ENCODE measurements at regions not wholly inside any gene's neighbourhood (a gene's known extent, or its start where the extent isn't known, plus 50 kb on each side); places are given as distances from the start of the nearest gene placed in this dataset.

- Histone ChIP-seq H3K4ac (ENCODE audit: low read depth, low read length) (no peak overlapping the region), H3K36me3 (ENCODE audit: control insufficient read depth in 1 of 2, insufficient read depth in 2 of 2, low read length in 2 of 2) (no peaks in the 10 kb centered on the region), H2AFZ (ENCODE audit: insufficient read depth, low read length, poor library complexity) (no peak overlapping the region), H3K79me2 (ENCODE audit: control insufficient read depth, insufficient read depth, low read length, poor library complexity) (no peaks in the 10 kb centered on the region), H2BK120ac (ENCODE audit: insufficient read depth, low read length, poor library complexity) (no peak overlapping the region), H4K91ac (ENCODE audit: low read depth, low read length) (no peak overlapping the region), H3K23ac (ENCODE audit: low read length) (no peak overlapping the region), H3K9me3 (ENCODE audit: insufficient read depth, low read depth, low read length) (no peaks in the 10 kb centered on the region), H3K27me3 (ENCODE audit: insufficient read depth, low read length) (no peaks in the 10 kb centered on the region), H3K4me1 (ENCODE audit: control insufficient read depth in 1 of 2, insufficient read depth in 2 of 2, low read length in 2 of 2) (no peaks in the 10 kb centered on the region), H4K8ac (ENCODE audit: low read depth, low read length) (no peak overlapping the region), H3K4me2 (ENCODE audit: low read length) (no peak overlapping the region), H2AK5ac (ENCODE audit: low read length) (no peak overlapping the region), H3K79me1 (ENCODE audit: low read length) (no peaks in the 10 kb centered on the region), H3K14ac (ENCODE audit: low read length) (no peak overlapping the region), H2BK5ac (ENCODE audit: low read depth, low read length, poor library complexity) (no peak overlapping the region), H4K12ac (ENCODE audit: low read depth, low read length) (no peak overlapping the region), H3K9ac (ENCODE audit: low read length) (no peak overlapping the region), H2BK12ac (ENCODE audit: low read length) (no peak overlapping the region), H3K18ac (ENCODE audit: low read length) (no peak overlapping the region), H3K4me3 (ENCODE audit: low read depth, low read length) (no peak overlapping the region), H3K27ac (ENCODE audit: low read depth, low read length) (no peak overlapping the region)
- no CpG with 5 or more reads among the region's 5 CpGs for WGBS (ENCODE audit: extremely low coverage, insufficient coverage, insufficient read length)
- DNase-seq = no peak
Measured at GRCh38 chr15:93488296-93488713, 399.3 kb upstream of the RGMA start.

GRCh38 chr15:93486407-93487117, 397.6 kb upstream of the RGMA start:
- WGBS (ENCODE audit: extremely low coverage, insufficient coverage, insufficient read length) = no CpG with 5 or more reads among the region's 13 CpGs

GRCh38 chr15:93485438-93486327, 396.7 kb upstream of the RGMA start:
- no peak overlapping the region for H3K4me3 ChIP-seq (ENCODE audit: low read depth, low read length)
- no peak overlapping the region for H2BK12ac ChIP-seq (ENCODE audit: low read length)
- no peak overlapping the region for H4K91ac ChIP-seq (ENCODE audit: low read depth, low read length)
- no peak overlapping the region for H2BK5ac ChIP-seq (ENCODE audit: low read depth, low read length, poor library complexity)
- DNase-seq = no peak
- H3K27me3 ChIP-seq (ENCODE audit: insufficient read depth, low read length) = no peaks in the 10 kb centered on the region
- no peaks in the 10 kb centered on the region for H3K4me1 ChIP-seq (ENCODE audit: control insufficient read depth in 1 of 2, insufficient read depth in 2 of 2, low read length in 2 of 2)
- no peak overlapping the region for H3K27ac ChIP-seq (ENCODE audit: low read depth, low read length)
- no peak overlapping the region for H3K9ac ChIP-seq (ENCODE audit: low read length)
- H2AFZ ChIP-seq (ENCODE audit: insufficient read depth, low read length, poor library complexity) = no peak overlapping the region
- no peak overlapping the region for H2AK5ac ChIP-seq (ENCODE audit: low read length)
- H3K9me3 ChIP-seq (ENCODE audit: insufficient read depth, low read depth, low read length) = no peaks in the 10 kb centered on the region
- no peak overlapping the region for H3K14ac ChIP-seq (ENCODE audit: low read length)
- no peak overlapping the region for H3K23ac ChIP-seq (ENCODE audit: low read length)
- no peak overlapping the region for H4K8ac ChIP-seq (ENCODE audit: low read depth, low read length)
- no CpG with 5 or more reads among the region's 11 CpGs for WGBS (ENCODE audit: extremely low coverage, insufficient coverage, insufficient read length)
- H3K18ac ChIP-seq (ENCODE audit: low read length) = no peak overlapping the region
- no peak overlapping the region for H2BK120ac ChIP-seq (ENCODE audit: insufficient read depth, low read length, poor library complexity)
- no peaks in the 10 kb centered on the region for H3K79me2 ChIP-seq (ENCODE audit: control insufficient read depth, insufficient read depth, low read length, poor library complexity)
- no peak overlapping the region for H3K4ac ChIP-seq (ENCODE audit: low read depth, low read length)
- H3K79me1 ChIP-seq (ENCODE audit: low read length) = no peaks in the 10 kb centered on the region
- H4K12ac ChIP-seq (ENCODE audit: low read depth, low read length) = no peak overlapping the region
- no peaks in the 10 kb centered on the region for H3K36me3 ChIP-seq (ENCODE audit: control insufficient read depth in 1 of 2, insufficient read depth in 2 of 2, low read length in 2 of 2)
- H3K4me2 ChIP-seq (ENCODE audit: low read length) = no peak overlapping the region

More at GRCh38 chr15:93486407-93487117, 397.6 kb upstream of the RGMA start:
- Histone ChIP-seq H3K4me1 (ENCODE audit: control insufficient read depth in 1 of 2, insufficient read depth in 2 of 2, low read length in 2 of 2) (no peaks in the 10 kb centered on the region), H3K14ac (ENCODE audit: low read length) (no peak overlapping the region), H4K12ac (ENCODE audit: low read depth, low read length) (no peak overlapping the region), H2BK12ac (ENCODE audit: low read length) (no peak overlapping the region), H3K9me3 (ENCODE audit: insufficient read depth, low read depth, low read length) (no peaks in the 10 kb centered on the region), H3K27ac (ENCODE audit: low read depth, low read length) (no peak overlapping the region), H4K8ac (ENCODE audit: low read depth, low read length) (no peak overlapping the region), H3K4me3 (ENCODE audit: low read depth, low read length) (no peak overlapping the region), H3K23ac (ENCODE audit: low read length) (no peak overlapping the region), H3K79me2 (ENCODE audit: control insufficient read depth, insufficient read depth, low read length, poor library complexity) (no peaks in the 10 kb centered on the region), H4K91ac (ENCODE audit: low read depth, low read length) (no peak overlapping the region), H3K36me3 (ENCODE audit: control insufficient read depth in 1 of 2, insufficient read depth in 2 of 2, low read length in 2 of 2) (no peaks in the 10 kb centered on the region), H3K79me1 (ENCODE audit: low read length) (no peaks in the 10 kb centered on the region), H3K4me2 (ENCODE audit: low read length) (no peak overlapping the region), H3K9ac (ENCODE audit: low read length) (no peak overlapping the region), H3K4ac (ENCODE audit: low read depth, low read length) (no peak overlapping the region), H2AFZ (ENCODE audit: insufficient read depth, low read length, poor library complexity) (no peak overlapping the region), H3K27me3 (ENCODE audit: insufficient read depth, low read length) (no peaks in the 10 kb centered on the region), H2AK5ac (ENCODE audit: low read length) (no peak overlapping the region), H3K18ac (ENCODE audit: low read length) (no peak overlapping the region), H2BK5ac (ENCODE audit: low read depth, low read length, poor library complexity) (no peak overlapping the region), H2BK120ac (ENCODE audit: insufficient read depth, low read length, poor library complexity) (no peak overlapping the region)
- DNase-seq = no peak

GRCh38 chr15:93483923-93484322, 394.9 kb upstream of the RGMA start:
- Histone ChIP-seq H3K79me2 (ENCODE audit: control insufficient read depth, insufficient read depth, low read length, poor library complexity) (no peaks in the 10 kb centered on the region), H3K4me2 (ENCODE audit: low read length) (no peak overlapping the region), H2BK12ac (ENCODE audit: low read length) (no peak overlapping the region), H2AFZ (ENCODE audit: insufficient read depth, low read length, poor library complexity) (no peak overlapping the region), H2AK5ac (ENCODE audit: low read length) (no peak overlapping the region), H3K27ac (ENCODE audit: low read depth, low read length) (no peak overlapping the region), H3K79me1 (ENCODE audit: low read length) (no peaks in the 10 kb centered on the region), H4K12ac (ENCODE audit: low read depth, low read length) (no peak overlapping the region), H3K36me3 (ENCODE audit: control insufficient read depth in 1 of 2, insufficient read depth in 2 of 2, low read length in 2 of 2) (no peaks in the 10 kb centered on the region), H3K4ac (ENCODE audit: low read depth, low read length) (no peak overlapping the region), H3K27me3 (ENCODE audit: insufficient read depth, low read length) (no peaks in the 10 kb centered on the region), H2BK120ac (ENCODE audit: insufficient read depth, low read length, poor library complexity) (no peak overlapping the region), H3K18ac (ENCODE audit: low read length) (no peak overlapping the region), H3K9ac (ENCODE audit: low read length) (no peak overlapping the region), H3K4me3 (ENCODE audit: low read depth, low read length) (no peak overlapping the region), H4K8ac (ENCODE audit: low read depth, low read length) (no peak overlapping the region), H2BK5ac (ENCODE audit: low read depth, low read length, poor library complexity) (no peak overlapping the region), H3K14ac (ENCODE audit: low read length) (no peak overlapping the region), H3K23ac (ENCODE audit: low read length) (no peak overlapping the region), H3K4me1 (ENCODE audit: control insufficient read depth in 1 of 2, insufficient read depth in 2 of 2, low read length in 2 of 2) (no peaks in the 10 kb centered on the region), H4K91ac (ENCODE audit: low read depth, low read length) (no peak overlapping the region), H3K9me3 (ENCODE audit: insufficient read depth, low read depth, low read length) (no peaks in the 10 kb centered on the region)
- no CpG with 5 or more reads among the region's 4 CpGs for WGBS (ENCODE audit: extremely low coverage, insufficient coverage, insufficient read length)
- DNase-seq = no peak

Measured in trophoblast cell (in vitro differentiated cells and primary cell).